ENCODE measurements at regions not wholly inside any gene's neighbourhood (a gene's known extent, or its start where the extent isn't known, plus 50 kb on each side); places are given as distances from the start of the nearest gene placed in this dataset.

DNA sequence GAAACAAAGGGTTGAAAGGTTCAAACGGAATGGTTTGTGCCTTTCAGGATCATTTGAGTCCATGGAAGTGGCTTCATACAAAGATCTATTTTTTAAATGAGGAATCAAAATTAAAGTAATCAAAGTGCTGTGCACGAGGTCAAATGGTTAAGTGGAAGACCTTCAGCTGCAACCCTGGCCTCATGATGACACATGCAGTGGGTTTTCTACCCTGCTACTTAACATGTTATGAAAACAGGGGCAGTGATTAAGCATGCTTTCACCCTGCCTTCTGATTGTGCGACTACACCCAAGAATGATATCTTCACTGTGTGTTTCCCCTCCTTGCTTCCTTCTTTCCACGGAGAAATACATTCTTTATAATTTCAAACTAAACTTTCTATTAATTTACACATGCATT, 604.2 kb downstream of the LRRIQ3 start:
- Mint-ChIP-seq H3K27ac (peak overlapping the region; percentile 9), H3K27me3 (no peaks in the 10 kb centered on the region), H3K9me3 (ENCODE audit: low read depth) (peaks cover 5% of the 10 kb centered on the region), H3K36me3 (ENCODE audit: insufficient read depth) (no peaks in the 10 kb centered on the region), H3K4me1 (ENCODE audit: low read depth) (peaks cover 15% of the 10 kb centered on the region), H3K4me3 (ENCODE audit: low read depth) (no peak overlapping the region)
- TF ChIP-seq, protein P1, sequence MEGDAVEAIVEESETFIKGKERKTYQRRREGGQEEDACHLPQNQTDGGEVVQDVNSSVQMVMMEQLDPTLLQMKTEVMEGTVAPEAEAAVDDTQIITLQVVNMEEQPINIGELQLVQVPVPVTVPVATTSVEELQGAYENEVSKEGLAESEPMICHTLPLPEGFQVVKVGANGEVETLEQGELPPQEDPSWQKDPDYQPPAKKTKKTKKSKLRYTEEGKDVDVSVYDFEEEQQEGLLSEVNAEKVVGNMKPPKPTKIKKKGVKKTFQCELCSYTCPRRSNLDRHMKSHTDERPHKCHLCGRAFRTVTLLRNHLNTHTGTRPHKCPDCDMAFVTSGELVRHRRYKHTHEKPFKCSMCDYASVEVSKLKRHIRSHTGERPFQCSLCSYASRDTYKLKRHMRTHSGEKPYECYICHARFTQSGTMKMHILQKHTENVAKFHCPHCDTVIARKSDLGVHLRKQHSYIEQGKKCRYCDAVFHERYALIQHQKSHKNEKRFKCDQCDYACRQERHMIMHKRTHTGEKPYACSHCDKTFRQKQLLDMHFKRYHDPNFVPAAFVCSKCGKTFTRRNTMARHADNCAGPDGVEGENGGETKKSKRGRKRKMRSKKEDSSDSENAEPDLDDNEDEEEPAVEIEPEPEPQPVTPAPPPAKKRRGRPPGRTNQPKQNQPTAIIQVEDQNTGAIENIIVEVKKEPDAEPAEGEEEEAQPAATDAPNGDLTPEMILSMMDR (IDR thresholded peaks at IDR 0.05; ENCODE audit: unreplicated experiment), result no peak
- DNase-seq (ENCODE audit: low spot score, unreplicated experiment), result no peak

DNA sequence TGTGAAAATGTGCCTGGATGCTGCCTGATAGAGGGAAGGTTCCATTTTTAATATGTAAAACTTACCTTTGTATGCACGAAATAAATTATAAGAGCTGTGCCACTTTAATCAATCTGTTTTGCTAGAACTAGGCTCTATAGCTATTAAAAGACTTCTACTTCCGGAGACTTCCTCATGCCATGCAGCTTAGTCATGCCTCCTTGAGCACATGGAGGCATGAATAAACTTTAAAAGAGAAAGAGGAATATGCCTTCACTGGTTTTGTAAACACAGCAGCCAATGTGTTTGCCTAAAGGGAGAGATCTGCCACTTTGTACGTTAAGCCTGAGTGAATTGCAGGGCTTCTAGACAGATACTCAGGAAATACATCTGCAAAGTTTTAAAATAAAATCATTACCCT, 604.6 kb downstream of the LRRIQ3 start:
- Mint-ChIP-seq H3K4me1 (ENCODE audit: low read depth) (peaks cover 15% of the 10 kb centered on the region), H3K27ac (peak overlapping the region; percentile 9), H3K27me3 (no peaks in the 10 kb centered on the region), H3K36me3 (ENCODE audit: insufficient read depth) (no peaks in the 10 kb centered on the region), H3K9me3 (ENCODE audit: low read depth) (peaks cover 7% of the 10 kb centered on the region), H3K4me3 (ENCODE audit: low read depth) (no peak overlapping the region)
- DNase-seq (ENCODE audit: low spot score, unreplicated experiment), result no peak
- TF ChIP-seq, protein P1 (IDR thresholded peaks at IDR 0.05; ENCODE audit: unreplicated experiment), result no peak

DNA sequence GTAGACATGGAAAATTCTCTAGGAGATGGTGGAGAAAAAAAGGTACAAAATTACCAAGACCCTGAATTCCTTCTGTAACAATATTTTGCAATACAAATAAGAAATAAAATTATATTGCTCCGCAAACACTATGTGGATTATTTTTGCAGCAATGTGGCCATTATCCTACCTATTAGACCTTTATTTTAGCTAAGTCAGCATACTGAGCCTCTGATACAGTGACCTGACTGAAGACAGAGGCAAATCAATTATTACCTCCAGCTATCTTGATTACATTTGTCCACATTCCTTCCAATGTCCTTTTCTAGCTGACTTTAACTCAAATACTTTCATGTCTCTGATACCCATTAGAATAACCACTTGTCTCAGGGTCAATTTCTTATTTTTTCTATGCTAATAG, 610.9 kb downstream of the LRRIQ3 start:
- peaks cover 2% of the 10 kb centered on the region for H3K4me1 Mint-ChIP-seq (ENCODE audit: low read depth)
- H3K4me3 Mint-ChIP-seq (ENCODE audit: low read depth), result no peak overlapping the region
- DNase-seq (ENCODE audit: low spot score, unreplicated experiment), result no peak
- no peak overlapping the region for H3K27ac Mint-ChIP-seq
- TF ChIP-seq, protein P1 (IDR thresholded peaks at IDR 0.05; ENCODE audit: unreplicated experiment), result no peak
- H3K27me3 Mint-ChIP-seq, result no peaks in the 10 kb centered on the region
- no peaks in the 10 kb centered on the region for H3K36me3 Mint-ChIP-seq (ENCODE audit: insufficient read depth)
- H3K9me3 Mint-ChIP-seq (ENCODE audit: low read depth), result peaks cover 2% of the 10 kb centered on the region

DNA sequence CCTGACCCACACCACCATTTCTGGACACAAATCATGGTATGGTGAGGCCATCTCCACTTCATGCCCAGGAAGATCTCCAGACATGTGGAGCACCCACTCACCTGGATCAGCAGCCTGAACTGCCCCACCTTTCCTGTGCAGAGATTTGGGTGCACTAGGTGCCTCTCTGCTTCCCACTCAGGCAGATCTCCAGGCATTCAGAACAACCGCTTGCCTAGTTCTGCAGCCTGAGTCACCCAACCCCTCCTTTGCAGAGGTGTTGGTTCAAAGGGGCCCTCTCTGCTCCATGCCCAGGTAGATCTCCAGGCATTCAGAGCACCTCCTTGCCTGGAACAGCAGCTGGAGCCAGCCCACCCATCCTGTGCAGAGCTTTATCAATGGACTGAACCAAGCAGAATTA, 620.8 kb downstream of the LRRIQ3 start:
- Mint-ChIP-seq H3K27ac (no peak overlapping the region), H3K9me3 (ENCODE audit: low read depth) (peaks cover 14% of the 10 kb centered on the region), H3K27me3 (no peaks in the 10 kb centered on the region), H3K4me1 (ENCODE audit: low read depth) (peaks cover 1% of the 10 kb centered on the region), H3K4me3 (ENCODE audit: low read depth) (no peak overlapping the region), H3K36me3 (ENCODE audit: insufficient read depth) (no peaks in the 10 kb centered on the region)
- DNase-seq (ENCODE audit: low spot score, unreplicated experiment), result no peak
- TF ChIP-seq, protein P1 (IDR thresholded peaks at IDR 0.05; ENCODE audit: unreplicated experiment), result no peak

DNA sequence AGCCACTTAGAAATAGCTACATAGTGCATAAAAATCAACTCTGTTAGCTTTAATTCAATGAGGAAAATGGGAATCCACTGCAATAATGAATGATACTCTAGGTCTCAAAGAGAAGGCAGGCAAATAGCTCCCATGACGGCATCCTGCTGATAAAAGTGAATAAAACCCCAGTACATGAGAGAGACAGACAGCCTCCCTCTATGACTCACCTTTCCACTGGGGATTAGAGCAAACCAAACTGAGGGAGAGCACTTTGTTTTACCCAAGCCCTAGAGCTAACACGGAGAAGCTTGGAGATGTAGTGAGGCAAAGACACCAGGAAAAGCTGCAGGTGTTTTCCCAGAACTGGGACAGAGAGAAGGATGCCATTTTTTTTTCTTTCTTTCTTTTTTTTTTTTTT, 621.9 kb downstream of the LRRIQ3 start:
- peaks cover 1% of the 10 kb centered on the region for H3K4me1 Mint-ChIP-seq (ENCODE audit: low read depth)
- no peaks in the 10 kb centered on the region for H3K27me3 Mint-ChIP-seq
- TF ChIP-seq, protein P1 (IDR thresholded peaks at IDR 0.05; ENCODE audit: unreplicated experiment), result no peak
- H3K36me3 Mint-ChIP-seq (ENCODE audit: insufficient read depth), result no peaks in the 10 kb centered on the region
- DNase-seq (ENCODE audit: low spot score, unreplicated experiment), result no peak
- peaks cover 14% of the 10 kb centered on the region for H3K9me3 Mint-ChIP-seq (ENCODE audit: low read depth)
- no peak overlapping the region for H3K27ac Mint-ChIP-seq
- no peak overlapping the region for H3K4me3 Mint-ChIP-seq (ENCODE audit: low read depth)
